H1 (cell line): ENCODE measurements at regions not wholly inside any gene's neighbourhood (a gene's known extent, or its start where the extent isn't known, plus 50 kb on each side); places are given as distances from the start of the nearest gene placed in this dataset.

Source experiments
- CTCF ChIA-PET: fragments of 300-600 bp; sonication (Branson Sonifier 250); formaldehyde crosslinking; loops from one replicate; lab custom pipeline; 2021; ENCODE audit not compliant: partially characterized antibody; lab: Charles Lee
- POLR2A ChIA-PET: fragments of 300-600 bp; sonication (Branson Sonifier 250); formaldehyde crosslinking; loops from one replicate; lab custom pipeline; 2021; ENCODE audit warnings: inconsistent platforms; ENCODE audit not compliant: partially characterized antibody; lab: Charles Lee
- DNase-seq, 2 experiments: peaks; one replicate each; pipeline versions ENCODE4 v3.0.0 to v3.0.0-alpha.2; 2010 to 2022; ENCODE audit warnings: low spot score in 2 of 2, low read depth in 1 of 2, mixed read lengths in 1 of 2
- FAIRE-seq: peaks from 2 replicates; lab custom pipeline; 2011; peaks lifted over from hg19 to GRCh38; lab: Jason Lieb, UNC
- H2AFZ ChIP-seq: 2 replicates; pipeline ENCODE4 v1.8.1; 2012; ENCODE audit warnings: low read length, inconsistent platforms
- H2AK5ac ChIP-seq: 2 replicates; pipeline ENCODE4 v1.6.1; 2013; ENCODE audit warnings: low read depth, low read length
- H2BK120ac ChIP-seq: replicated peaks from 2 replicates; pipeline ENCODE3; 2013; ENCODE audit warnings: low read depth, low read length, inconsistent platforms
- H2BK12ac ChIP-seq: 2 replicates; pipeline ENCODE4 v1.6.1; 2013; ENCODE audit warnings: low read depth, low read length
- H2BK15ac ChIP-seq: 2 replicates; pipeline ENCODE4 v1.6.1; 2013; ENCODE audit warnings: low read length
- H2BK20ac ChIP-seq: 2 replicates; pipeline ENCODE4 v1.6.1; 2013; ENCODE audit warnings: low read length
- H2BK5ac ChIP-seq: 2 replicates; pipeline ENCODE4 v1.6.1; 2013; ENCODE audit warnings: low read depth, low read length
- H3K14ac ChIP-seq: 2 replicates; pipeline ENCODE4 v1.6.1; 2013; ENCODE audit warnings: inconsistent platforms; ENCODE audit not compliant: insufficient read length
- H3K18ac ChIP-seq: 2 replicates; pipeline ENCODE4 v1.6.1; 2013; ENCODE audit warnings: low read length; ENCODE audit errors: extremely low read depth
- H3K23ac ChIP-seq: 2 replicates; pipeline ENCODE4 v1.6.1; 2013; ENCODE audit warnings: inconsistent platforms; ENCODE audit not compliant: insufficient read length
- H3K23me2 ChIP-seq: 2 replicates; pipeline ENCODE4 v1.6.1; 2013; ENCODE audit warnings: low read depth, low read length
- H3K27ac ChIP-seq: 2 replicates; pipeline ENCODE4 v1.6.1; 2011; ENCODE audit warnings: low read depth, low read length, inconsistent platforms
- H3K27me3 ChIP-seq, 4 experiments: replicated peaks in 1 of 4; 1 replicate in 1 of 4; 2 replicates in 3 of 4; pipeline versions ENCODE4 v1.6.1 to v1.8.1; 2011 to 2013; ENCODE audit warnings: low read length in 3 of 4, mild to moderate bottlenecking in 3 of 4, inconsistent platforms in 2 of 4, mixed read lengths in 2 of 4, moderate library complexity in 1 of 4; ENCODE audit not compliant: control insufficient read depth in 3 of 4, insufficient read depth in 3 of 4; ENCODE audit errors: extremely low read depth in 1 of 4
- H3K36me3 ChIP-seq, 4 experiments: 2 replicates each; pipeline versions ENCODE4 v1.6.1 to v1.8.1; 2011 to 2013; ENCODE audit warnings: mild to moderate bottlenecking in 4 of 4, low read length in 3 of 4, moderate library complexity in 2 of 4, control low read depth in 1 of 4, inconsistent platforms in 1 of 4; ENCODE audit not compliant: insufficient read depth in 4 of 4, control insufficient read depth in 2 of 4
- H3K4ac ChIP-seq: replicated peaks from 2 replicates; pipeline ENCODE3; 2013; ENCODE audit warnings: low read length, low read depth, mixed read lengths, inconsistent platforms; ENCODE audit not compliant: insufficient read length
- H3K4me1 ChIP-seq, 4 experiments: replicated peaks in 1 of 4; 1 replicate in 1 of 4; 2 replicates in 3 of 4; pipeline versions ENCODE4 v1.6.1 to v1.8.1; 2011 to 2013; ENCODE audit warnings: low read length in 3 of 4, inconsistent platforms in 2 of 4, mixed read lengths in 1 of 4; ENCODE audit not compliant: insufficient read depth in 4 of 4, control insufficient read depth in 3 of 4
- H3K4me2 ChIP-seq, 2 experiments: 2 replicates each; pipeline versions ENCODE4 v1.6.1 to v1.8.1; 2011 to 2013; ENCODE audit warnings: low read depth in 2 of 2, low read length in 2 of 2, control low read depth in 1 of 2, inconsistent platforms in 1 of 2, mild to moderate bottlenecking in 1 of 2; ENCODE audit not compliant: insufficient read depth in 1 of 2
- H3K4me3 ChIP-seq, 4 experiments: fragments of 200-600, 300-600 bp in 1 of 4; sonication (generic), shearing (Covaris generic), sonication (Bioruptor Twin) in 1 of 4; 2 replicates each; pipeline versions ENCODE4 v1.5.1 to v1.8.1; 2011 to 2016; ENCODE audit warnings: low read length in 4 of 4, low read depth in 3 of 4, control low read depth in 2 of 4, inconsistent platforms in 2 of 4, mild to moderate bottlenecking in 2 of 4, mixed read lengths in 1 of 4, moderate library complexity in 1 of 4; ENCODE audit not compliant: insufficient read depth in 2 of 4; ENCODE audit errors: extremely low read depth in 1 of 4
- H3K56ac ChIP-seq: replicated peaks from 2 replicates; pipeline ENCODE3; 2013; ENCODE audit warnings: low read depth, mild to moderate bottlenecking, mixed read lengths, low read length, inconsistent platforms; ENCODE audit not compliant: insufficient read length
- H3K79me1 ChIP-seq: 2 replicates; pipeline ENCODE4 v1.6.1; 2013; ENCODE audit warnings: low read depth, low read length, control low read depth
- H3K79me2 ChIP-seq, 2 experiments: 2 replicates each; pipeline versions ENCODE4 v1.6.1 to v1.8.1; 2012 to 2013; ENCODE audit warnings: low read length in 2 of 2, mild to moderate bottlenecking in 2 of 2, inconsistent platforms in 1 of 2; ENCODE audit not compliant: insufficient read depth in 2 of 2, control insufficient read depth in 1 of 2
- H3K9ac ChIP-seq, 4 experiments: replicated peaks in 1 of 4; 1 replicate in 1 of 4; 2 replicates in 3 of 4; pipeline versions ENCODE4 v1.6.1 to v1.8.1; 2011 to 2013; ENCODE audit warnings: low read depth in 3 of 4, low read length in 3 of 4, control low read depth in 2 of 4, mild to moderate bottlenecking in 2 of 4, moderate library complexity in 2 of 4, inconsistent platforms in 1 of 4; ENCODE audit errors: extremely low read depth in 1 of 4
- H3K9me3 ChIP-seq, 2 experiments: 2 replicates each; pipeline versions ENCODE4 v1.6.1 to v1.8.1; 2012 to 2013; ENCODE audit warnings: mild to moderate bottlenecking in 2 of 2, moderate library complexity in 2 of 2, control low read depth in 1 of 2, inconsistent platforms in 1 of 2, low read depth in 1 of 2, low read length in 1 of 2, mixed read lengths in 1 of 2; ENCODE audit not compliant: insufficient read depth in 2 of 2
- H4K20me1 ChIP-seq, 2 experiments: replicated peaks in 1 of 2; 2 replicates each; pipeline versions ENCODE3 to v1.8.1; 2011 to 2013; ENCODE audit warnings: inconsistent platforms in 2 of 2, low read length in 2 of 2, mild to moderate bottlenecking in 1 of 2; ENCODE audit not compliant: insufficient read depth in 2 of 2, control insufficient read depth in 1 of 2
- H4K5ac ChIP-seq: 2 replicates; pipeline ENCODE4 v1.6.1; 2013; ENCODE audit warnings: low read length, low read depth, mixed read lengths, inconsistent platforms; ENCODE audit not compliant: insufficient read length
- H4K8ac ChIP-seq: 2 replicates; pipeline ENCODE4 v1.8.0; 2013; ENCODE audit warnings: mild to moderate bottlenecking, moderate library complexity, low read length, inconsistent platforms; ENCODE audit not compliant: insufficient read depth; ENCODE audit errors: extremely low read depth
- H4K91ac ChIP-seq: replicated peaks from 2 replicates; pipeline ENCODE3; 2013; ENCODE audit warnings: low read length, mixed read lengths, inconsistent platforms; ENCODE audit not compliant: insufficient read length
- BACH1 ChIP-seq: IDR thresholded peaks from 2 replicates; pipeline ENCODE4 v1.6.1; 2012; ENCODE audit warnings: low read length, improper control_type of control experiment
- CHD1 ChIP-seq: IDR thresholded peaks from 2 replicates; pipeline ENCODE4 v1.6.1; 2012; ENCODE audit warnings: low read depth, low read length, improper control_type of control experiment
- GABPA ChIP-seq: IDR thresholded peaks from 2 replicates; pipeline ENCODE4 v1.6.1; 2011; ENCODE audit warnings: mild to moderate bottlenecking, low read length, moderate library complexity, borderline replicate concordance; ENCODE audit not compliant: insufficient read depth
- GTF2F1 ChIP-seq: IDR thresholded peaks from 2 replicates; pipeline ENCODE4 v1.6.1; 2012; ENCODE audit warnings: low read depth, low read length, improper control_type of control experiment, borderline replicate concordance
- HDAC2 ChIP-seq, 2 experiments: fragments of 300-600 bp in 1 of 2; sonication (generic) in 1 of 2; IDR thresholded peaks; 2 replicates each; pipeline ENCODE4 v1.6.1; 2011 to 2012; ENCODE audit warnings: low read depth in 2 of 2, low read length in 2 of 2, mild to moderate bottlenecking in 2 of 2, moderate library complexity in 2 of 2, borderline replicate concordance in 1 of 2, inconsistent platforms in 1 of 2
- JUN ChIP-seq: IDR thresholded peaks from 2 replicates; pipeline ENCODE4 v1.6.1; 2011; ENCODE audit warnings: low read depth, mild to moderate bottlenecking, improper control_type of control experiment, low read length
- KDM1A ChIP-seq: fragments of 200-600, 300-600 bp; sonication (generic); IDR thresholded peaks from 2 replicates; pipeline ENCODE4 v1.7.1; 2016; ENCODE audit warnings: mild to moderate bottlenecking, low read length, borderline replicate concordance
- KDM4A ChIP-seq: IDR thresholded peaks from one replicate; pipeline ENCODE4 v1.7.1; 2012; ENCODE audit warnings: low read depth, mild to moderate bottlenecking, moderate library complexity, low read length, inconsistent platforms; ENCODE audit not compliant: severe bottlenecking
- POLR2A ChIP-seq, 2 experiments: IDR thresholded peaks; 1 replicate in 1 of 2; 2 replicates in 1 of 2; pipeline ENCODE4 v1.6.1; 2011; ENCODE audit warnings: low read depth in 2 of 2, low read length in 2 of 2, mild to moderate bottlenecking in 2 of 2; ENCODE audit errors: control extremely low read depth in 1 of 2
- RBBP5 ChIP-seq: IDR thresholded peaks from 2 replicates; pipeline ENCODE4 v1.7.1; 2012; ENCODE audit warnings: low read depth, mild to moderate bottlenecking, inconsistent platforms, low read length, moderate library complexity, borderline replicate concordance
- SP4 ChIP-seq: IDR thresholded peaks from 2 replicates; pipeline ENCODE4 v1.6.1; 2012; ENCODE audit warnings: low read length, inconsistent platforms
- TF ChIP-seq, protein P1 (sequence below): IDR thresholded peaks from 2 replicates; pipeline ENCODE4 v1.6.1; 2011; ENCODE audit warnings: low read length, improper control_type of control experiment
- TF ChIP-seq, protein P2 (sequence below): IDR thresholded peaks from 2 replicates; pipeline ENCODE4 v1.6.1; 2011; ENCODE audit warnings: low read depth, mild to moderate bottlenecking, low read length; ENCODE audit not compliant: insufficient read depth

DNA sequence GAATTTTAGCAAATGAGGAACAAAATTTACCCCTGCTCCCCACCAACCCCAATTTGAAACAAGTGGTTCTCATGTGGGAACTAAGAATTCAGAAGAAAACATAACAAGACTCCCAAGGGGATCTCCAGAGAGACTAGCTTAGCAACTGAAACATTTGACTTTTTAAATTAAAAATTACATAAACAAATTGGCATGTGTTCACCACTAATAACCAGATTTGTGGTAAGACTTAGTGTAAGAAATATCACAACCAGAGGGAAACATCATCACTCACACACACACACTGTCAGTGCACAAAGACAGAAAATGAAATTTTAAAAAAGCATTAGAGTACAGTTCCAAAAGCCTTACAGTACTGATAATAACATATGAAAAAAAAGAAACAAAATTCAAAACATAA is 348.8 kb downstream of the CGGBP1 start:
- Histone ChIP-seq H3K4me3 (no peak overlapping the region), H3K9me3 (0 out of 4 replicates have a peak, but pooled peaks cover 0 to 8% of the 10 kb centered on the region in 2 experiments), H3K27ac (no peak overlapping the region), H3K4me1 (no peaks in the 10 kb centered on the region), H2AK5ac (no peak overlapping the region), H3K14ac (no peak overlapping the region), H3K79me1 (no peaks in the 10 kb centered on the region), H2BK12ac (no peak overlapping the region), H4K5ac (no peak overlapping the region)
- DNase-seq (no peak), FAIRE-seq (no peak)
- TF ChIP-seq BACH1 = no peak
- no peak for TF ChIP-seq RBBP5
- TF ChIP-seq, protein P1, sequence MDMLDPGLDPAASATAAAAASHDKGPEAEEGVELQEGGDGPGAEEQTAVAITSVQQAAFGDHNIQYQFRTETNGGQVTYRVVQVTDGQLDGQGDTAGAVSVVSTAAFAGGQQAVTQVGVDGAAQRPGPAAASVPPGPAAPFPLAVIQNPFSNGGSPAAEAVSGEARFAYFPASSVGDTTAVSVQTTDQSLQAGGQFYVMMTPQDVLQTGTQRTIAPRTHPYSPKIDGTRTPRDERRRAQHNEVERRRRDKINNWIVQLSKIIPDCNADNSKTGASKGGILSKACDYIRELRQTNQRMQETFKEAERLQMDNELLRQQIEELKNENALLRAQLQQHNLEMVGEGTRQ = no peak
- TF ChIP-seq GABPA = no peak
- TF ChIP-seq POLR2A (IDR thresholded peaks at IDR 0.05; ENCODE audit: control extremely low read depth in 1 of 2, low read depth in 2 of 2, low read length in 2 of 2) = no peak
- no peak for TF ChIP-seq HDAC2 (IDR thresholded peaks at IDR 0.05; ENCODE audit: borderline replicate concordance in 1 of 2, low read depth in 2 of 2, low read length in 2 of 2)
- TF ChIP-seq JUN = no peak
- TF ChIP-seq GTF2F1 = no peak
- no peak for TF ChIP-seq KDM1A
- TF ChIP-seq, protein P2, sequence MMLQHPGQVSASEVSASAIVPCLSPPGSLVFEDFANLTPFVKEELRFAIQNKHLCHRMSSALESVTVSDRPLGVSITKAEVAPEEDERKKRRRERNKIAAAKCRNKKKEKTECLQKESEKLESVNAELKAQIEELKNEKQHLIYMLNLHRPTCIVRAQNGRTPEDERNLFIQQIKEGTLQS = no peak
- no peak for TF ChIP-seq SP4
- no peak for TF ChIP-seq CHD1
- TF ChIP-seq KDM4A = no peak
- TF ChIP-seq, all 59 proteins: peak for 0
- H2BK15ac ChIP-seq = no peak overlapping the region
- H4K8ac ChIP-seq = no peak overlapping the region
- no peak overlapping the region for H3K4me2 ChIP-seq
- H3K23ac ChIP-seq = no peak overlapping the region
- no peaks in the 10 kb centered on the region for H3K27me3 ChIP-seq
- no peaks in the 10 kb centered on the region for H3K23me2 ChIP-seq
- H3K36me3 ChIP-seq = no peaks in the 10 kb centered on the region
- H3K4ac ChIP-seq = no peak overlapping the region
- no peaks in the 10 kb centered on the region for H3K79me2 ChIP-seq
- H4K20me1 ChIP-seq = no peaks in the 10 kb centered on the region
- H2BK20ac ChIP-seq = no peak overlapping the region
- no peak overlapping the region for H3K9ac ChIP-seq
- POLR2A ChIA-PET = no interaction called here
- no peak overlapping the region for H2BK5ac ChIP-seq
- no peak overlapping the region for H3K56ac ChIP-seq
- H3K18ac ChIP-seq = no peak overlapping the region
- CTCF ChIA-PET = interaction anchor here (0.7 kb wide), 1 partner anchor 8 kb away, joined by 6 read pairs; no protein-coding TSS in a partner anchor
- no peak overlapping the region for H4K91ac ChIP-seq
- no peak overlapping the region for H2AFZ ChIP-seq
- H2BK120ac ChIP-seq = no peak overlapping the region
